ENCODE measurements at regions not wholly inside any gene's neighbourhood (a gene's known extent, or its start where the extent isn't known, plus 50 kb on each side); places are given as distances from the start of the nearest gene placed in this dataset.

DNA sequence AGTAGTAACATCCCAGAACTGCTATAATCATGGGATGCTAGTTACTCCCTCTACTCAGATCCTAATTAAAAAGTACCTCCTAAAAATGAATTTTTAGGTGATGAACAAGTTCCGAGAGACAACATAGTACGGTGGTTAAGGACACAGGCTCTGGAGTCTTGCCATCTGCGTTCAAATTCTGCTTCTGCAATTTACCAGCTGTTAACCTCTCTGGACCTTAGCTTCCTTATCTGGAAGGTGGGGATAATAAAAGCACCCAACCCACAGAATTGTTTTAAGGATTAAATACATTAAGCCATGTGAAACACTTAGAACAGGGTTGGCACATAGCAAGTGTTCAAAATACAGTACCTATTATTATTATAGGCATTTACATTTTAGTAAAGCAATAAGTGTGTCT is 77.5 kb upstream of the XPA start:
- dilution Hi-C loops (cut with HindIII; ENCODE audit: low sequenced_read_pairs, unreplicated experiment) = no loop called here
- ATAC-seq (ENCODE audit: low read depth) (no peak), DNase-seq (no peak)
- H3K27ac ChIP-seq (ENCODE audit: insufficient read depth, low read length) = no peak overlapping the region
- ChIA-PET CTCF (no interaction called here), POLR2A (ENCODE audit: unreplicated experiment) (no interaction called here)
- in situ Hi-C loops (cut with MboI; ENCODE audit: low sequenced_read_pairs) = no loop called here
- no peak overlapping the region for H2AFZ ChIP-seq (replicated peaks; ENCODE audit: low read length, poor library complexity)
- H3K56ac ChIP-seq (ENCODE audit: extremely low read depth, insufficient read depth, low read length) = no peak overlapping the region
- no peak overlapping the region for H2BK15ac ChIP-seq (ENCODE audit: low read depth, low read length)
- no peak overlapping the region for H3K4me3 ChIP-seq (ENCODE audit: insufficient read depth, low read depth, low read length)
- no peaks in the 10 kb centered on the region for H3K79me1 ChIP-seq (ENCODE audit: low read depth in 1 of 2, low read length in 2 of 2)
- BruUV-seq (replicated peaks) = no TSS peak
- no peak overlapping the region for H3K4ac ChIP-seq (ENCODE audit: low read depth, low read length)
- H2AK9ac ChIP-seq (replicated peaks; ENCODE audit: low read depth, low read length, poor library complexity) = no peak overlapping the region
- no peaks in the 10 kb centered on the region for H4K20me1 ChIP-seq (ENCODE audit: insufficient read depth, low read length)
- H3K9me3 ChIP-seq (ENCODE audit: control insufficient read depth, insufficient read depth, low read length) = peaks cover 7% of the 10 kb centered on the region
- H4K8ac ChIP-seq (ENCODE audit: low read depth in 2 of 2, low read length in 2 of 2) = no peak overlapping the region
- no peaks in the 10 kb centered on the region for H3K4me1 ChIP-seq (ENCODE audit: control insufficient read depth, insufficient read depth, low read length)
- H3K14ac ChIP-seq (replicated peaks; ENCODE audit: low read depth, low read length) = no peak overlapping the region
- H4K91ac ChIP-seq (ENCODE audit: insufficient read depth, low read depth, low read length) = no peak overlapping the region
- peaks cover 30% of the 10 kb centered on the region for H3K27me3 ChIP-seq (ENCODE audit: control insufficient read depth, insufficient read depth, low read length)
- no peak overlapping the region for H2BK120ac ChIP-seq (ENCODE audit: low read depth, low read length)
- H4K5ac ChIP-seq (ENCODE audit: low read depth, low read length) = no peak overlapping the region
- no peak overlapping the region for H2AK5ac ChIP-seq (ENCODE audit: low read depth, low read length)
- H3K4me2 ChIP-seq (ENCODE audit: low read depth, low read length) = no peak overlapping the region
- H2BK5ac ChIP-seq (ENCODE audit: low read depth, low read length, poor library complexity, severe bottlenecking) = no peak overlapping the region
- no peak overlapping the region for H3K18ac ChIP-seq (ENCODE audit: low read depth, low read length)
- intact Hi-C loops (cut with micrococcal nuclease) = no loop called here
- no peaks in the 10 kb centered on the region for H3K36me3 ChIP-seq (ENCODE audit: control insufficient read depth, insufficient read depth, low read length)
- no CpG with 5 or more reads among the region's 3 CpGs for WGBS, 2 experiments (ENCODE audit: extremely low coverage in 2 of 2, insufficient read length in 1 of 2)
- H3K23ac ChIP-seq (ENCODE audit: low read depth, low read length) = no peak overlapping the region
- H3K9ac ChIP-seq (ENCODE audit: low read depth, low read length) = no peak overlapping the region
- no peak overlapping the region for H2BK20ac ChIP-seq (ENCODE audit: low read depth, low read length)
- H3K9me1 ChIP-seq (ENCODE audit: insufficient read depth, low read length) = no peaks in the 10 kb centered on the region
- TF ChIP-seq MAFK (IDR thresholded peaks at IDR 0.05; ENCODE audit: low read depth, low read length) = no peak
- TF ChIP-seq RFX5 (IDR thresholded peaks at IDR 0.05; ENCODE audit: low read depth, low read length) = no peak
- TF ChIP-seq CEBPB (IDR thresholded peaks at IDR 0.05; ENCODE audit: low read depth, low read length) = no peak
- TF ChIP-seq, protein P1, sequence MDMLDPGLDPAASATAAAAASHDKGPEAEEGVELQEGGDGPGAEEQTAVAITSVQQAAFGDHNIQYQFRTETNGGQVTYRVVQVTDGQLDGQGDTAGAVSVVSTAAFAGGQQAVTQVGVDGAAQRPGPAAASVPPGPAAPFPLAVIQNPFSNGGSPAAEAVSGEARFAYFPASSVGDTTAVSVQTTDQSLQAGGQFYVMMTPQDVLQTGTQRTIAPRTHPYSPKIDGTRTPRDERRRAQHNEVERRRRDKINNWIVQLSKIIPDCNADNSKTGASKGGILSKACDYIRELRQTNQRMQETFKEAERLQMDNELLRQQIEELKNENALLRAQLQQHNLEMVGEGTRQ (IDR thresholded peaks at IDR 0.05; ENCODE audit: low read depth, low read length) = no peak
- no peak for TF ChIP-seq MAZ (IDR thresholded peaks at IDR 0.05; ENCODE audit: borderline replicate concordance, low read depth, low read length)
- no peak for TF ChIP-seq RAD21 (IDR thresholded peaks at IDR 0.05; ENCODE audit: low read length)
- TF ChIP-seq FOS (IDR thresholded peaks at IDR 0.05; ENCODE audit: low read depth, low read length) = no peak
- TF ChIP-seq CHD1 (IDR thresholded peaks at IDR 0.05; ENCODE audit: low read depth, low read length) = no peak
- TF ChIP-seq SMC3 (IDR thresholded peaks at IDR 0.05; ENCODE audit: low read depth, low read length) = no peak
- no peak for TF ChIP-seq RCOR1 (IDR thresholded peaks at IDR 0.05; ENCODE audit: insufficient replicate concordance, low read length)
- TF ChIP-seq BHLHE40 (IDR thresholded peaks at IDR 0.05; ENCODE audit: low read depth, low read length) = no peak
- TF ChIP-seq MXI1 (IDR thresholded peaks at IDR 0.05; ENCODE audit: borderline replicate concordance, low read depth, low read length) = no peak
- TF ChIP-seq POLR2A (IDR thresholded peaks at IDR 0.05; ENCODE audit: low read depth, low read length) = no peak
- TF ChIP-seq, protein P2, sequence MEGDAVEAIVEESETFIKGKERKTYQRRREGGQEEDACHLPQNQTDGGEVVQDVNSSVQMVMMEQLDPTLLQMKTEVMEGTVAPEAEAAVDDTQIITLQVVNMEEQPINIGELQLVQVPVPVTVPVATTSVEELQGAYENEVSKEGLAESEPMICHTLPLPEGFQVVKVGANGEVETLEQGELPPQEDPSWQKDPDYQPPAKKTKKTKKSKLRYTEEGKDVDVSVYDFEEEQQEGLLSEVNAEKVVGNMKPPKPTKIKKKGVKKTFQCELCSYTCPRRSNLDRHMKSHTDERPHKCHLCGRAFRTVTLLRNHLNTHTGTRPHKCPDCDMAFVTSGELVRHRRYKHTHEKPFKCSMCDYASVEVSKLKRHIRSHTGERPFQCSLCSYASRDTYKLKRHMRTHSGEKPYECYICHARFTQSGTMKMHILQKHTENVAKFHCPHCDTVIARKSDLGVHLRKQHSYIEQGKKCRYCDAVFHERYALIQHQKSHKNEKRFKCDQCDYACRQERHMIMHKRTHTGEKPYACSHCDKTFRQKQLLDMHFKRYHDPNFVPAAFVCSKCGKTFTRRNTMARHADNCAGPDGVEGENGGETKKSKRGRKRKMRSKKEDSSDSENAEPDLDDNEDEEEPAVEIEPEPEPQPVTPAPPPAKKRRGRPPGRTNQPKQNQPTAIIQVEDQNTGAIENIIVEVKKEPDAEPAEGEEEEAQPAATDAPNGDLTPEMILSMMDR (conservative IDR thresholded peaks at IDR 0.05; ENCODE audit: low read depth, low read length) = no peak
- TF ChIP-seq, protein P3, sequence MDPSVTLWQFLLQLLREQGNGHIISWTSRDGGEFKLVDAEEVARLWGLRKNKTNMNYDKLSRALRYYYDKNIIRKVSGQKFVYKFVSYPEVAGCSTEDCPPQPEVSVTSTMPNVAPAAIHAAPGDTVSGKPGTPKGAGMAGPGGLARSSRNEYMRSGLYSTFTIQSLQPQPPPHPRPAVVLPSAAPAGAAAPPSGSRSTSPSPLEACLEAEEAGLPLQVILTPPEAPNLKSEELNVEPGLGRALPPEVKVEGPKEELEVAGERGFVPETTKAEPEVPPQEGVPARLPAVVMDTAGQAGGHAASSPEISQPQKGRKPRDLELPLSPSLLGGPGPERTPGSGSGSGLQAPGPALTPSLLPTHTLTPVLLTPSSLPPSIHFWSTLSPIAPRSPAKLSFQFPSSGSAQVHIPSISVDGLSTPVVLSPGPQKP (IDR thresholded peaks at IDR 0.05; ENCODE audit: borderline replicate concordance, low read depth, low read length) = no peak
- no peak for TF ChIP-seq NFE2L2 (IDR thresholded peaks at IDR 0.05; ENCODE audit: low read depth, low read length)
